GM12872 (cell line): ENCODE measurements at regions not wholly inside any gene's neighbourhood (a gene's known extent, or its start where the extent isn't known, plus 50 kb on each side); places are given as distances from the start of the nearest gene placed in this dataset.

Experiments used
- TF ChIP-seq, protein P1 (sequence below): IDR thresholded peaks from 3 replicates; pipeline ENCODE4 v1.5.1; 2011; ENCODE audit warnings: low read depth, mild to moderate bottlenecking, low read length, moderate library complexity; ENCODE audit not compliant: insufficient read depth

DNA sequence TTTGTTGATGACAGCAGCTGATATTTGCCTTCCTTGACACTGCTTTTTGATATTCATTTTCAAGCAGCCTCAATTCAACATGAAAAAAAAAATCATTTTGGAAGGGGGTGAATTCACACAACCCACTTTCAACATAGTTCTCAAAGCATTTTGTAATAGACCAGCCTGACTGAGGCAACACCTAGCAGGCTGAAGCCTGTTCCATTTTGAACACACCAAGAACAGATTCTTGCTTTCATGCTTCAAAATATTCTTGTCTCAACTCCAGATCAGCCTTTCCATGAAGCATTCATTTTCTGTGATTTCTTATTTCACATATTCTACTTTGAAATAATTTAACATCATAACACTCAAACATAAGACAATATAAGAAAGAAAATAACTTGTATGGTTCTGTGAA, 812.6 kb upstream of the POU3F3 start:
- TF ChIP-seq, protein P1, sequence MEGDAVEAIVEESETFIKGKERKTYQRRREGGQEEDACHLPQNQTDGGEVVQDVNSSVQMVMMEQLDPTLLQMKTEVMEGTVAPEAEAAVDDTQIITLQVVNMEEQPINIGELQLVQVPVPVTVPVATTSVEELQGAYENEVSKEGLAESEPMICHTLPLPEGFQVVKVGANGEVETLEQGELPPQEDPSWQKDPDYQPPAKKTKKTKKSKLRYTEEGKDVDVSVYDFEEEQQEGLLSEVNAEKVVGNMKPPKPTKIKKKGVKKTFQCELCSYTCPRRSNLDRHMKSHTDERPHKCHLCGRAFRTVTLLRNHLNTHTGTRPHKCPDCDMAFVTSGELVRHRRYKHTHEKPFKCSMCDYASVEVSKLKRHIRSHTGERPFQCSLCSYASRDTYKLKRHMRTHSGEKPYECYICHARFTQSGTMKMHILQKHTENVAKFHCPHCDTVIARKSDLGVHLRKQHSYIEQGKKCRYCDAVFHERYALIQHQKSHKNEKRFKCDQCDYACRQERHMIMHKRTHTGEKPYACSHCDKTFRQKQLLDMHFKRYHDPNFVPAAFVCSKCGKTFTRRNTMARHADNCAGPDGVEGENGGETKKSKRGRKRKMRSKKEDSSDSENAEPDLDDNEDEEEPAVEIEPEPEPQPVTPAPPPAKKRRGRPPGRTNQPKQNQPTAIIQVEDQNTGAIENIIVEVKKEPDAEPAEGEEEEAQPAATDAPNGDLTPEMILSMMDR, result no peak

DNA sequence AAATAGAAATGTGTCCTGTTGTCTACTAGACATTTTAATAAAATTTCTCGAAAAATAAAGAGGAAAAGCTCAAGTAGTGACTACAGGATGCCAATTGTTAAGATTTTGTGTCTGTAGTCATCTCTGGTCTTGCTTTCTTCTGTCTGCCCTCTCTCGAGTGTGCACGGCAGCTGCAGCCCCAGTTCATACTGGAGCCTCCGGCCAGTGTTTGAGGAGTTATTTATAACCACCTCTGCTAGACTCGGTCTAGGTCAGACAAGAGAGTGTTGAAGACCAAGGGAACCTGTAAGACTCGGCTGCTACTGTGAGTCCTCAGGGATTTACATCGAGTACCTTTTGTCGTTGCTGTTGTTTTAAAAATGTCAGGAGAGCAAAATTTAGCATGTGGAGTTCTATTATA, 810.1 kb upstream of the POU3F3 start:
- TF ChIP-seq, protein P1, result no peak

DNA sequence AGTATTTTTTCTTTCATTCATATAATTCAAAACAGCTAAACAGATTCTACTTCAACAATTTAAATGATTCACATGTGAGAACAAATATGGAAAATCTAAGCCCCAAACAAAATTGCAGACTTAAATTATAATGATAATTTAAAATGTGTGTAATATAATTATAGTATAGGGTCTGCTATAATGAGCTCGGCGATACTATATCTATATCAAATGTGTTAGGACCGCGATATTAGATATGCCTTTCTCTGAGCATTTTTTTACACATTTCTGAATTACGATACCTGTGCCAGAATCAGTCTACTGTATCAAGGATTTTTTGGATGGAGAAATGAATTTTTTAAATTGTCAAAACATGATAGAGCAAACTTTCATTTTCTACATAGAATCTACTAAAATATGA, 808.8 kb upstream of the POU3F3 start:
- TF ChIP-seq, protein P1, result no peak

DNA sequence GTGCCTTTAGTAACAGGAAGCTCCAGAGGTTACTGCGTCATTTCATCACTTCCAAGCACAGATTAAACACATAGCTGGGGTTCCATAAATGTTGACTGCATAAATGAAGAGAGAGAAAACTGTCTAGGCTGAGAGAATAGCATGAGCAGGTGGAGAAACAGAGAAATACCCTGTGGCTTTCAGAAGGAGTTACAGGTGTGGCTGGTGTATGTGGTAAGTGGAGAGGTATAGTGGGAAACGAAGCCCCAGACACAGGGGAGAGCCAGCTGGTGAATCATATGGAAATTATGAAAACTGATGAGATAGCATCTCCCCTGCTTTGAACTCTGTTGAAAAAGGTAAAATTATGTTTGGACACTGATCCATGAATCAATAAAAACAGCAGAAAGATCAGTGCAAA, 807.4 kb upstream of the POU3F3 start:
- TF ChIP-seq, protein P1, result no peak

DNA sequence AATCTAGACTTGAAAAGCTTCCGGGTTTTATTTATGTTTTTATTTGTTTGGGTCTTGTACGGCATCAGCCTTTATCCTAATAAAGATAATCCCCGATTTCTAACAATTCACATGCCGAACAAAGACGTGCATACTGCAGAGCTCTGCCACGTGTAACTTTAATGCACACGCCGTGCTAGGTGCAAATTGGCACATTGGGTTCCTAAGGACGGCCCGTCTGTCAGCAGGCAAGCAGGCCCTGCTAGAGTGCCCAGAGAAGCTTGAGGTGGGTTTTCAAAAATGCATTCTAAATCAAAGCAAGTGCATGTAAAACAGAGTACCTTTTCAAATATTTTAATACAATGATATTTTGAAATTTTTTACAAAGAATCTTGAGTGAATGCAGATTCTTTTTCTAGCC, 806.4 kb upstream of the POU3F3 start:
- TF ChIP-seq, protein P1, result no peak

DNA sequence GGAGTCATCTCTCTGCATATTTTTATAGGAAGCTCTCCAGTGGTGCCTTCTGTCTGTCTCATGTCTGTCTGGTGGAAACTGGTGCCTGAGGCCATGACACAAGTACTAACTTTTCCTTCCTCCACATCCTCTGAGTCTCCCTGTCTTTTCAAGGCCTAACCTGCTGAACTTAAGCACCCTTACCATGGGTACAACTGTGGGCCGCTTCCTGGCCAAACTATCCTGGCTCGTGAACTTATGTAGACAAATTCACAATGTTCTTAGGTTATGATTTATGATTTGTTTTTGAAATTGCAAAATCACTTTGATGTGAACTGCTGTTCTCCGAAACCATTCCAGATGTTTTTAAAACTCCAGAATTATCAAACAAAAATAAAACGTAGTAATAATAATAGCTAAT, 804.5 kb upstream of the POU3F3 start:
- TF ChIP-seq, protein P1, result no peak

DNA sequence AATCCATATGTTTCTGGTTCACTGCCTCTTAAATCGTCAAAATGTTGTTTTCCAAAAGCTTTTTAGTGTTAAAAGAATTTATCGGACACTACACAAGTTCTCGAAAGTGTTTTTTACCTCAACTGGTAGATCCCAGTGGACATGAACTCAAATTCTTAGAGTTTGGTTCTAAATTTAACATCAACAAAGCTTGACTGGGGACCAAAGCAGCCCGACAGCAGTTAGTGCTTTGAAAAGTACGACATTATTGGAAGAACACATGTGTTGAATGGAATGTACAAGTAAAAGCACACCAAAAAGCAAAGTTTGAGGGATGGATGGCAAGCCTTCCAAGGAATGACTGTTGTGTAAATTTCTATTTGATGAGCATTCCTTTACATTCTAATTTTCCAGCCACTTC, 803.9 kb upstream of the POU3F3 start:
- TF ChIP-seq, protein P1, result no peak
